Esophagus muscularis mucosa (tissue), 3 donors: ENCODE measurements at regions not wholly inside any gene's neighbourhood (a gene's known extent, or its start where the extent isn't known, plus 50 kb on each side); places are given as distances from the start of the nearest gene placed in this dataset.

Experiments used
- POLR2A ChIP-seq: fragments of 450-650 bp; IDR thresholded peaks from one replicate; pipeline ENCODE4 v1.6.1; 2017; ENCODE audit warnings: antibody characterized with exemption, moderate library complexity, mild to moderate bottlenecking, low read depth
- POLR2AphosphoS5 ChIP-seq, 2 donors: sonication (generic); formaldehyde crosslinking; IDR thresholded peaks; one replicate each; pipeline ENCODE4 v1.6.1; 2017; ENCODE audit warnings: antibody characterized with exemption in 2 of 2
- TF ChIP-seq, protein P1 (sequence below), 3 experiments: fragments of 200-600 bp in 2 of 3; fragments of 450-650 bp in 1 of 3; sonication (generic) in 2 of 3; IDR thresholded peaks; one replicate each; pipeline ENCODE4 v1.5.1; 2017 to 2019; ENCODE audit warnings: antibody characterized with exemption in 3 of 3, mild to moderate bottlenecking in 2 of 3, moderate library complexity in 1 of 3

DNA sequence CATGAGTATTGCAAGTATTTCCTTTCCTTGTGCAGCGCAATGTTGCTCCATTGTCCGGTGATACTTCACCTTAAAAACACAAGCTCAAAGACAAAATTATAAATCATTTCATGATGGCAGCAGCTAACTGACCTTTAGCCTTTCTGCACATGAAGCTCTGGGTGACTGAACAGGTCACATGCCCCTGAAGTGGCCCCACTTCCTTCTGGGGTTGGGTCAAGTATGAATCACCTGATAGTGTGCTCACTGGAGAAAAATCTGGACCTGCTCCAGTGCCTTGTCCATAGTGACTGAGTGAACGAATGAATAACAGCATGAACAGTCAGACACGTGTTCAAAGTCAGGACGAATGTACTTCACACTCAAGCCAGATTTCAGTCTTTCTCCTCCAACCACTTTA lies 658.9 kb downstream of the NPHP4 start:
- TF ChIP-seq POLR2A (no peak), POLR2AphosphoS5 (IDR thresholded peaks at IDR 0.05) (no peak)
- TF ChIP-seq, protein P1, sequence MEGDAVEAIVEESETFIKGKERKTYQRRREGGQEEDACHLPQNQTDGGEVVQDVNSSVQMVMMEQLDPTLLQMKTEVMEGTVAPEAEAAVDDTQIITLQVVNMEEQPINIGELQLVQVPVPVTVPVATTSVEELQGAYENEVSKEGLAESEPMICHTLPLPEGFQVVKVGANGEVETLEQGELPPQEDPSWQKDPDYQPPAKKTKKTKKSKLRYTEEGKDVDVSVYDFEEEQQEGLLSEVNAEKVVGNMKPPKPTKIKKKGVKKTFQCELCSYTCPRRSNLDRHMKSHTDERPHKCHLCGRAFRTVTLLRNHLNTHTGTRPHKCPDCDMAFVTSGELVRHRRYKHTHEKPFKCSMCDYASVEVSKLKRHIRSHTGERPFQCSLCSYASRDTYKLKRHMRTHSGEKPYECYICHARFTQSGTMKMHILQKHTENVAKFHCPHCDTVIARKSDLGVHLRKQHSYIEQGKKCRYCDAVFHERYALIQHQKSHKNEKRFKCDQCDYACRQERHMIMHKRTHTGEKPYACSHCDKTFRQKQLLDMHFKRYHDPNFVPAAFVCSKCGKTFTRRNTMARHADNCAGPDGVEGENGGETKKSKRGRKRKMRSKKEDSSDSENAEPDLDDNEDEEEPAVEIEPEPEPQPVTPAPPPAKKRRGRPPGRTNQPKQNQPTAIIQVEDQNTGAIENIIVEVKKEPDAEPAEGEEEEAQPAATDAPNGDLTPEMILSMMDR (IDR thresholded peaks at IDR 0.05) = no peak
